ENCODE measurements at regions not wholly inside any gene's neighbourhood (a gene's known extent, or its start where the extent isn't known, plus 50 kb on each side); places are given as distances from the start of the nearest gene placed in this dataset.

- Histone ChIP-seq H3K4me1 (ENCODE audit: insufficient read depth, low read length) (no peaks in the 10 kb centered on the region), H3K9ac (ENCODE audit: low read length) (no peak overlapping the region), H3K27ac (ENCODE audit: low read depth, low read length) (no peak overlapping the region), H4K20me1 (ENCODE audit: insufficient read depth, low read length) (no peaks in the 10 kb centered on the region), H3K4me2 (ENCODE audit: low read length) (no peak overlapping the region), H3K36me3 (ENCODE audit: insufficient read depth, low read length) (no peaks in the 10 kb centered on the region), H3K4me3 (ENCODE audit: insufficient read depth, low read depth, low read length) (no peak overlapping the region), H3K9me3 (ENCODE audit: insufficient read depth, low read depth, low read length) (no peaks in the 10 kb centered on the region), H3K79me2 (ENCODE audit: insufficient read depth, low read length) (no peaks in the 10 kb centered on the region), H3K27me3 (ENCODE audit: insufficient read depth, low read length) (no peaks in the 10 kb centered on the region), H2AFZ (ENCODE audit: low read depth, low read length) (no peak overlapping the region)
- H3K4me1 Mint-ChIP-seq (ENCODE audit: low read depth, unreplicated experiment), result peaks cover 3% of the 10 kb centered on the region
- FAIRE-seq, result no peak
- H3K27me3 Mint-ChIP-seq (ENCODE audit: low read depth, unreplicated experiment), result peaks cover 2% of the 10 kb centered on the region
- H3K36me3 Mint-ChIP-seq (ENCODE audit: low read depth, unreplicated experiment), result no peaks in the 10 kb centered on the region
- no peak for TF ChIP-seq EZH2 (IDR thresholded peaks at IDR 0.05; ENCODE audit: insufficient read depth, low read length)
- TF ChIP-seq, protein P1, sequence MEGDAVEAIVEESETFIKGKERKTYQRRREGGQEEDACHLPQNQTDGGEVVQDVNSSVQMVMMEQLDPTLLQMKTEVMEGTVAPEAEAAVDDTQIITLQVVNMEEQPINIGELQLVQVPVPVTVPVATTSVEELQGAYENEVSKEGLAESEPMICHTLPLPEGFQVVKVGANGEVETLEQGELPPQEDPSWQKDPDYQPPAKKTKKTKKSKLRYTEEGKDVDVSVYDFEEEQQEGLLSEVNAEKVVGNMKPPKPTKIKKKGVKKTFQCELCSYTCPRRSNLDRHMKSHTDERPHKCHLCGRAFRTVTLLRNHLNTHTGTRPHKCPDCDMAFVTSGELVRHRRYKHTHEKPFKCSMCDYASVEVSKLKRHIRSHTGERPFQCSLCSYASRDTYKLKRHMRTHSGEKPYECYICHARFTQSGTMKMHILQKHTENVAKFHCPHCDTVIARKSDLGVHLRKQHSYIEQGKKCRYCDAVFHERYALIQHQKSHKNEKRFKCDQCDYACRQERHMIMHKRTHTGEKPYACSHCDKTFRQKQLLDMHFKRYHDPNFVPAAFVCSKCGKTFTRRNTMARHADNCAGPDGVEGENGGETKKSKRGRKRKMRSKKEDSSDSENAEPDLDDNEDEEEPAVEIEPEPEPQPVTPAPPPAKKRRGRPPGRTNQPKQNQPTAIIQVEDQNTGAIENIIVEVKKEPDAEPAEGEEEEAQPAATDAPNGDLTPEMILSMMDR (IDR thresholded peaks at IDR 0.05; ENCODE audit: insufficient read depth, low read depth, low read length), result no peak
- DNase-seq (ENCODE audit: low read depth), result no peak
- H3K9me3 Mint-ChIP-seq (ENCODE audit: unreplicated experiment), result peaks cover 3% of the 10 kb centered on the region
- H3K4me3 Mint-ChIP-seq (ENCODE audit: unreplicated experiment), result no peak overlapping the region
- no peak overlapping the region for H3K27ac Mint-ChIP-seq (ENCODE audit: unreplicated experiment)
Measured at GRCh38 chr2:65587779-65588178, 155.4 kb upstream of the SPRED2 start.

- Histone ChIP-seq H3K27ac (ENCODE audit: low read depth, low read length) (no peak overlapping the region), H3K36me3 (ENCODE audit: insufficient read depth, low read length) (no peaks in the 10 kb centered on the region), H3K4me2 (ENCODE audit: low read length) (no peak overlapping the region), H3K27me3 (ENCODE audit: insufficient read depth, low read length) (no peaks in the 10 kb centered on the region), H3K9ac (ENCODE audit: low read length) (no peak overlapping the region), H3K79me2 (ENCODE audit: insufficient read depth, low read length) (no peaks in the 10 kb centered on the region), H3K4me3 (ENCODE audit: insufficient read depth, low read depth, low read length) (no peak overlapping the region), H2AFZ (ENCODE audit: low read depth, low read length) (no peak overlapping the region), H3K4me1 (ENCODE audit: insufficient read depth, low read length) (no peaks in the 10 kb centered on the region), H3K9me3 (ENCODE audit: insufficient read depth, low read depth, low read length) (no peaks in the 10 kb centered on the region), H4K20me1 (ENCODE audit: insufficient read depth, low read length) (no peaks in the 10 kb centered on the region)
- H3K9me3 Mint-ChIP-seq (ENCODE audit: unreplicated experiment), result peaks cover 5% of the 10 kb centered on the region
- DNase-seq (ENCODE audit: low read depth), result peak; percentile 57
- no peak overlapping the region for H3K27ac Mint-ChIP-seq (ENCODE audit: unreplicated experiment)
- no peak for FAIRE-seq
- TF ChIP-seq EZH2 (IDR thresholded peaks at IDR 0.05; ENCODE audit: insufficient read depth, low read length), result no peak
- TF ChIP-seq, protein P1 (IDR thresholded peaks at IDR 0.05; ENCODE audit: insufficient read depth, low read depth, low read length), result no peak
- H3K27me3 Mint-ChIP-seq (ENCODE audit: low read depth, unreplicated experiment), result peaks cover 2% of the 10 kb centered on the region
- no peak overlapping the region for H3K4me3 Mint-ChIP-seq (ENCODE audit: unreplicated experiment)
- H3K4me1 Mint-ChIP-seq (ENCODE audit: low read depth, unreplicated experiment), result peaks cover 3% of the 10 kb centered on the region
- H3K36me3 Mint-ChIP-seq (ENCODE audit: low read depth, unreplicated experiment), result no peaks in the 10 kb centered on the region
Measured at GRCh38 chr2:65586516-65586915, 154.1 kb upstream of the SPRED2 start.

- FAIRE-seq (no peak), DNase-seq (ENCODE audit: low read depth) (no peak)
- H3K9me3 ChIP-seq (ENCODE audit: insufficient read depth, low read depth, low read length), result no peaks in the 10 kb centered on the region
- no peak overlapping the region for H2AFZ ChIP-seq (ENCODE audit: low read depth, low read length)
- H4K20me1 ChIP-seq (ENCODE audit: insufficient read depth, low read length), result no peaks in the 10 kb centered on the region
- Mint-ChIP-seq H3K4me1 (ENCODE audit: low read depth, unreplicated experiment) (peaks cover 7% of the 10 kb centered on the region), H3K27ac (ENCODE audit: unreplicated experiment) (no peak overlapping the region), H3K9me3 (ENCODE audit: unreplicated experiment) (peaks cover 1% of the 10 kb centered on the region), H3K4me3 (ENCODE audit: unreplicated experiment) (no peak overlapping the region), H3K27me3 (ENCODE audit: low read depth, unreplicated experiment) (no peaks in the 10 kb centered on the region), H3K36me3 (ENCODE audit: low read depth, unreplicated experiment) (no peaks in the 10 kb centered on the region)
- H3K4me2 ChIP-seq (ENCODE audit: low read length), result no peak overlapping the region
- no peak overlapping the region for H3K4me3 ChIP-seq (ENCODE audit: insufficient read depth, low read depth, low read length)
- no peak overlapping the region for H3K9ac ChIP-seq (ENCODE audit: low read length)
- H3K27me3 ChIP-seq (ENCODE audit: insufficient read depth, low read length), result no peaks in the 10 kb centered on the region
- H3K36me3 ChIP-seq (ENCODE audit: insufficient read depth, low read length), result no peaks in the 10 kb centered on the region
- TF ChIP-seq, protein P1 (IDR thresholded peaks at IDR 0.05; ENCODE audit: insufficient read depth, low read depth, low read length), result no peak
- no peak for TF ChIP-seq EZH2 (IDR thresholded peaks at IDR 0.05; ENCODE audit: insufficient read depth, low read length)
- H3K27ac ChIP-seq (ENCODE audit: low read depth, low read length), result no peak overlapping the region
- H3K4me1 ChIP-seq (ENCODE audit: insufficient read depth, low read length), result no peaks in the 10 kb centered on the region
- H3K79me2 ChIP-seq (ENCODE audit: insufficient read depth, low read length), result no peaks in the 10 kb centered on the region
Measured at GRCh38 chr2:65583061-65583460, 150.7 kb upstream of the SPRED2 start.
